CD4-positive, alpha-beta T cell treated with Interleukin-1 beta for 1 hour (primary cell): ENCODE measurements at regions not wholly inside any gene's neighbourhood (a gene's known extent, or its start where the extent isn't known, plus 50 kb on each side); places are given as distances from the start of the nearest gene placed in this dataset.
"Not testable (repeated sequence)": the region's sequence is repeated elsewhere in the genome, so short reads cannot be mapped to it uniquely, and the experiment has no call there.

ENCODE experiments used
- DNase-seq, 2 donors: peaks; one replicate each; pipeline ENCODE4 v3.0.0-alpha.2; 2020 to 2022

DNA sequence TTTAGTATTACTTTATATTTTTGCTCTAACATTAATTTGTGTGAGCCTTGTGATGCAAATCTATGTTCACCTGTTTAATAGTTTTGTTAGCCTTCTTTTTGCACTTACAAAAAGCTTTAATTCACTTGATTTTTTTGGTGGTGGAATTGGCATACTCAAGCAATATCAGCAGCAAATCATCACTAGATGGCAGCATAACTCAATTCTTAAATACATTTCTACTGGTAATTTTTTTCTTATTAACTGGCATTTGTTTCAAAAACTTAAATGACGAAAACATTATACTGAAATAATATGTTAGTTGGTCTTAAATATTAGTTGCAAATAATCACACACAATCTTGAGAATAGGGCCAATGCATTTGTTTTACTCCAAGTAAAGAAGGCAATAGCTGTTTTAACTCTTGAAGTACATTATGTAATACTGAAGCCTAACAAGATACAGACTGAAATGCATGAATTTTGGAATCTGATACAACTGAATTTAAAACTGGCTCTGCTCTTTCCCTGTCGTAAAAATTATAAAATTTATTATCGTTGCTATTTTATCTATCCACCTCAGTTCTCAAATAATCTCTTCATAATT, 151.5 kb downstream of the ATXN7L3B start:
- DNase-seq: peak in 1 of 2 donors; percentile 27

GRCh38 chr12:74689929-74690328, 152.3 kb downstream of the ATXN7L3B start:
- DNase-seq: no peak

DNA sequence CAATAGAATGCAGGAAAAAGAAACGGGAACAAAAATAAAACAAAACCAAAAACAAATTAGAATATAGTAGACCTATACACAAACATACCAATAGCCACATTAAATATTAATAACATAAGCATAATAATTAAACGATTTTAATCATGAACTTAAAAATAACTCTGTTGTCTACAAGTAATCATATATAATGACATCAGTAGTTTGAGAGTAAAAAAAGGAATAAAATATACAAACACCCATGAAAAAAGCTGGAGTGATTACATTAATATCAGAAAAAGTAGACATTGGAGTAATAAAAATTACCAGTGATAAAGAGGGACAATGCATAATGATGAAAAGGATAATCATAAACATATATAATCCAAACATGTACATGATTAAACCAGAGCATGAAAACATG, 181.8 kb downstream of the ATXN7L3B start:
- DNase-seq: no peak

- no peak for DNase-seq
Measured at GRCh38 chr12:74722709-74723108, 185.1 kb downstream of the ATXN7L3B start.

GRCh38 chr12:74725154-74725553, 187.5 kb downstream of the ATXN7L3B start:
- DNase-seq: no peak

DNA sequence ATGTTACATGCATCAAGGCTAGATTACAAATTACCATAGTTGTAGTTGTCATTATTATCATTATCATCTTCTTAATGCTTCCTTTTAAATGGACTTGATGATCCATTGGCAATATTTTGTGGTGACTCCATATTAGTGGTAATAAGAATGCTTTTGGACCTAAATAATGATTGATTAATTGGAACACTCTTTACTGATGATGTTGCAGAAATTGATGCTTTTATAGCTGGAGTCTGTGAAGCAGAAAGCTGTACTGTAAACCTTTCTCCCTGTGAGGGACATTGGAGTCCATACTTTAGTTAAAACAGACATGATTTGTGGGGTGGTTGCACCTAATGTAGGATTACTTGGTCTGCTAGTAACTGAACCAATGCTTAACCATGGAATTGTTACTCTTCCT, 190.4 kb downstream of the ATXN7L3B start:
- DNase-seq: no peak

- DNase-seq: no peak
Measured at GRCh38 chr12:74732164-74732784, 194.6 kb downstream of the ATXN7L3B start.

DNA sequence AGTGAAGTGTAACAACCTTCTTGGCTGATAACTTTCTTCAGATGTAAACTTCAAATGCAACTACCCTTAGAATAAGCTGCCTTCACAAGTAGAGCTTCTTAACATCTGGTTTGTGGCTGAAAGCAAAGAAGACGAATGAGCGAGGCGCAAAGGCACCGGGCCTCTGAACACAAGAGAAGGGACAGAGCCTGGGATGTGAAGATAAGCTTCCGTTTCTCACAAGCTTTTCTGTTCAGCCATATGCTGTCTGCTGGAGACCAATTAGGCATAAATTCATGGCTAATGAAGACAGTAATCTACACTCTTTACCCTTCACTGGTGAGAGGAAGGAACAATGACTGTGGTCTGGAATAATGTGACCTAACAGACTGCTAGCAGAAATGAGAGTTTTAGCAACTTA, 195.2 kb downstream of the ATXN7L3B start:
- DNase-seq: no peak

GRCh38 chr12:74741112-74741511, 203.5 kb downstream of the ATXN7L3B start:
- DNase-seq: no peak

GRCh38 chr12:74747305-74747704, 209.7 kb downstream of the ATXN7L3B start:
- DNase-seq: no peak

DNA sequence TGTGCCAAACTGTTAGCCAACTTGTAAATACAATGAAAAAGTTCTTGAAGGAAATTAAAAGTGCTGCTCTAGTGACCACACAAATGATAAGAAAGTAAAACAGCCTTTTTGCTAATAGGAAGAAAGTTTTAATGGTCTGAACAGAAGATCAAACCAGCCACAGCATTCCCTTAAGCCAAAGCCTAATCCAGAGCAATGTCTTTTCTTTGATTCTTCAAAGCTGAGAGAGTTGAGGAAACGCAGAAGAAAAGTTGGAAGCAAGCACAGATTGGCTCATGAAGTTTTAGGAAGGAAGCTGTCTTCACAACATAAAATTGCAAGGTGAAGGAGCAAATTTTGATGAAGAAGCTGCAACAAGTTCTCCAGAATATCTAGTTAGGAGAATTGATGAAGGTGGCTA, 213.8 kb downstream of the ATXN7L3B start:
- DNase-seq: no peak

GRCh38 chr12:74752215-74752614, 214.6 kb downstream of the ATXN7L3B start:
- DNase-seq: no peak

- DNase-seq: no peak
Measured at GRCh38 chr12:74770552-74770951, 232.9 kb downstream of the ATXN7L3B start.

GRCh38 chr12:74775276-74775675, 237.6 kb downstream of the ATXN7L3B start:
- no peak for DNase-seq

DNA sequence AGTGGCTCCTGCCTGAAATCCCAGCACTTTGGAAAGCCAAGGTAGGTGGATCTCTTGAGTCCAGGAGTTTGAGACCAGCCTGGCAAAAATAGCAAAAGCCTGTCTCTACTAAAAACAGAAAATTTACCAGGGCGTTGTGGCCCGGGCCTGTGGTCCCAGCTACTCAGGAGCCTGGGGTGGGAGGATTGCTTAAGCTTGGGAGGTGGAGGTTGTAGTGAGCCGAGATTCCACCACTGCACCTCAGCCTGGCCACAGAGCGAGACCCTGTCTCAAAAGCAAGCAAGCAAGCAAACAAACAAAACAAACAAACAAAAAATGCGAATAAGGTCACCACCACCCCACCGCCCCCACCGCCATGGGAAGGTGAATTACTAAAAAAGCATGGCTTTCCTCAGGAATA, 238.7 kb downstream of the ATXN7L3B start:
- no peak for DNase-seq

DNA sequence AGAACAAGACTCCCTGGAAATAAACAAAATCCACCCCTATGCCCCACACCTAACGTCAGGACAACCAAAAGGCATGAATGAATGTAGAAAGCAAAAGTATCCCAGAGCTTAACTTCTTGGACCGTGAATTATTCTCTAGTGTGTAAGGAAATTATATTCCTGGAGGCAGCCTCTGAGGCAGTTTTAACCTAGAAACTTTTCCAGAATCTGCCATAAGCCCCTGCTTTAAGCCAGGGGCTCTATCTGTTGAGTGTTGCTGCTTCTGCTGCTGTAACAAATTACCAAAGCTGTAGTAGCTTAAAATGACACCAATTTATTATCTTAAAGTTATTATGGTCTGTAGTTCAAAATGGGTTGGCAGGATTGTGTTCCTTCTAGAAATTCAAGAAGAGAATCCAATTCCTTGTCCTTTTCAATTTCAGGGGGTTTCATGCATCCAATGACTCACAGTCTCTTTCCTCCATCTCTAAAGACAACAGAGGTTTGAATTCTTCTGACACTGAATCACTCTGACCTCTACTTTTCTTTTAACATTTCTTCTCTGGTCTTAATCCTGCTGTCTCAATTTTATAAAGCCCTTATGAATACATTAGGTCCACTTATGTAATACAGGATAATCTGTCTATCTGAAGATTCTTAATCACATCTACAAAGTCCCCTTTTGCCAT, 242.7 kb downstream of the ATXN7L3B start:
- DNase-seq: no peak

DNA sequence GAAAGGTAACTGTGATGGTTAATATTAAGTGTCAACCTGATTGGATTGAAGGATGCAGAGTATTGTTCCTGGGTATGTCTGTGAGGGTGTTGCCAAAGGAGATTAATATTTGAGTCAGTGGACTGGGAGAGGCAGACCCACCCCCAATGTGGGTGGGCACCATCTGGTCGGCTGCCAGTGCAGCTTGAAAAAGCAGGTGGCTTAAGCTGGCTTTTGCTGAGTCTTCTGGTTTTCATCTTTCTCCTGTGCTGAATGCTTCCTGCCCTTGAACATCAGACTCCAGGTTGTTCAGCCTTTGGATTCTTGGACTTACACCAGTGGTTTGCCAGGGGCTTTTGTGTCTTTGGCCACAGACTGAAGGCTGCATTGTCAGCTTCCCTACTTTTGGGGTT, 243.2 kb downstream of the ATXN7L3B start:
- DNase-seq: not testable (repeated sequence)

- no peak for DNase-seq
Measured at GRCh38 chr12:74781991-74782485, 244.4 kb downstream of the ATXN7L3B start.

- no peak for DNase-seq
Measured at GRCh38 chr12:74790931-74791330, 253.3 kb downstream of the ATXN7L3B start.

DNA sequence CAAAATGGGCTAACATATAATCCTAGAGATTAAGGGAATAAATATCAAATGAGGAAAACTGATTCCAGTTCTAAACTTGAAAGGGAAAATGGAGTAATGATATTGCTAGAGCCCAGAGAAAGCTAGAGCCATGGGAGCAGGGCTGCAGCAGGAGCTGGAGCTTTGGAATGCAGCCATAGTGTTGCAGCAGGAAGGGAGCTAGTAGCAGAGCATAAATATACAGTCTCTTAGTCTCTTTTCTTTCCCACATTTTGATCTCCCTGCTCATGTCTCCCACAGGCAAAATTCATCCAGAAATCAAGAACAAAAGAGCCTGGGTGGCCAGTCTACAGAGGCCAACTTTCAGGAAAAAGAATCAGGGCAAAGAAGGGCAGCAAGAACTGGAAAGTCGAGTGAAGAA, 253.7 kb downstream of the ATXN7L3B start:
- DNase-seq: no peak

- DNase-seq: no peak
Measured at GRCh38 chr12:74794522-74794921, 256.9 kb downstream of the ATXN7L3B start.

GRCh38 chr12:74801625-74802024, 264.0 kb downstream of the ATXN7L3B start:
- no peak for DNase-seq

DNA sequence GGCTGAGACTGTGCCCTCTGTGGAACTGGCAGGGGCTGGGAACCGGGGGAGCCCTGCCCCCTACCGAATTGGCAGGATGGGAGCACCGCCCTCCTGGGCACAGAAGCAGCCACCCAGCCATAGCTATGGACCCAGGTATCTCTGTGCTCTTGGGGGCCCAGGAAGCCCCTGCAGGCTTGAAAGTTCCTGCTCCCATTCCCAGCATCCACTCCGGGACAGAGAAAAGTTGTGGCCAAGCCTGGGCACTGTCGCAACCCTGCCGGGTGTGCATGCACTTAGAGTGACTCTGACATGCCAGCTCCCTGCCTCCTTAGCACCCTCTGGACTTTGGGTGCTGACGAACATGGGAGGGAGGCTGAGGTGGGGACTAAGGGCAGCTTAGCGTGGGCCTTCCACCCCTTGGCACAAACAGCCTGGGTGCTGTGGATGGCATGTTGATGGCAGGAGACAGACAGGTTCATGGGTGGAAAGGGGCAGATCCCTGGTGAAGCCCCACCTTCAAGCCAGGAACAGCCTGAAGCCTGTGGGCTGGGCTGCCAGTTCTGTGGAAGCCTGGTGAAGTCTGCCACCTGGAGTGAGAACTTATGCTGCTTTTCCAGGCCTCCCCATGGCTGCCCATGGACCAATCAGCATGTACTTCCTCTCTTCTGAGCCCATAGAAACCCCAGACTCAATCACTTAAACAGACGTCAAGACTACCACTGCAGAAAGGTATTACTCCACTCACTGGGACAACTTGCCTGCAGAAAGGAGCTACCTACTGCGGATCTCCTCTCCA, 279.0 kb downstream of the ATXN7L3B start:
- DNase-seq: no peak

GRCh38 chr12:74817499-74817898, 279.9 kb downstream of the ATXN7L3B start:
- DNase-seq: no peak
